MM.1S (cell line): ENCODE measurements at regions not wholly inside any gene's neighbourhood (a gene's known extent, or its start where the extent isn't known, plus 50 kb on each side); places are given as distances from the start of the nearest gene placed in this dataset.

ENCODE experiments used
- EZH2 ChIP-seq: fragments of 300-600 bp; sonication (generic); optimal IDR thresholded peaks from 2 replicates; pipeline ENCODE3; 2017; ENCODE audit warnings: low read depth, mild to moderate bottlenecking, antibody characterized with exemption, low read length, mixed read lengths
- TF ChIP-seq, protein P1 (sequence below): fragments of 300-600 bp; sonication (generic); IDR thresholded peaks from 2 replicates; pipeline ENCODE4 v1.5.1; 2016; ENCODE audit warnings: antibody characterized with exemption, low read length, mixed read lengths

DNA sequence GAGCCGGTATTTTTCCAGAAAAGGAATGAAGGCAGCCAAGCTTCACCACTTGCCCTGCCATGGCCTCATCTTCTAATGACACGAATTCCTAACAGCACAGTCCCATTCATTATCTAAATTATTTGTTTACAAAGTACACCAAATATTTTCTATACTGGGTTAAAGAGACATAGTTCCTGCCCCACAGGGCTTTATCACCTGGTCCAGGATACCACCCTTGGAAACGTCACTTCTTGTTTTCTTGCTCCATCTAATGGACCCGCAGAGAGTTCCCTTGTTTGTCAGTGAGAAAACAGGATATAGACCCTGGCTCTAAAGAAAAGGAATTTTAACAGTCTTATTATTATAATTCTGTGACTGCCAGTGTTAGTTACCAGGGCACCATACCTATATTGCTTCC, 1165.4 kb downstream of the GATA3 start:
- TF ChIP-seq, protein P1, sequence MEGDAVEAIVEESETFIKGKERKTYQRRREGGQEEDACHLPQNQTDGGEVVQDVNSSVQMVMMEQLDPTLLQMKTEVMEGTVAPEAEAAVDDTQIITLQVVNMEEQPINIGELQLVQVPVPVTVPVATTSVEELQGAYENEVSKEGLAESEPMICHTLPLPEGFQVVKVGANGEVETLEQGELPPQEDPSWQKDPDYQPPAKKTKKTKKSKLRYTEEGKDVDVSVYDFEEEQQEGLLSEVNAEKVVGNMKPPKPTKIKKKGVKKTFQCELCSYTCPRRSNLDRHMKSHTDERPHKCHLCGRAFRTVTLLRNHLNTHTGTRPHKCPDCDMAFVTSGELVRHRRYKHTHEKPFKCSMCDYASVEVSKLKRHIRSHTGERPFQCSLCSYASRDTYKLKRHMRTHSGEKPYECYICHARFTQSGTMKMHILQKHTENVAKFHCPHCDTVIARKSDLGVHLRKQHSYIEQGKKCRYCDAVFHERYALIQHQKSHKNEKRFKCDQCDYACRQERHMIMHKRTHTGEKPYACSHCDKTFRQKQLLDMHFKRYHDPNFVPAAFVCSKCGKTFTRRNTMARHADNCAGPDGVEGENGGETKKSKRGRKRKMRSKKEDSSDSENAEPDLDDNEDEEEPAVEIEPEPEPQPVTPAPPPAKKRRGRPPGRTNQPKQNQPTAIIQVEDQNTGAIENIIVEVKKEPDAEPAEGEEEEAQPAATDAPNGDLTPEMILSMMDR: no peak
- no peak for TF ChIP-seq EZH2
